GM19324 (cell line): ENCODE measurements at regions not wholly inside any gene's neighbourhood (a gene's known extent, or its start where the extent isn't known, plus 50 kb on each side); places are given as distances from the start of the nearest gene placed in this dataset.

ENCODE experiments used
- ATAC-seq: cut with Tn5 transposase; IDR thresholded peaks from one replicate; pipeline ENCODE4 v1.9.1; 2021; ENCODE audit warnings: mild to moderate bottlenecking, moderate library complexity; ENCODE audit not compliant: unreplicated experiment, low FRiP score

DNA sequence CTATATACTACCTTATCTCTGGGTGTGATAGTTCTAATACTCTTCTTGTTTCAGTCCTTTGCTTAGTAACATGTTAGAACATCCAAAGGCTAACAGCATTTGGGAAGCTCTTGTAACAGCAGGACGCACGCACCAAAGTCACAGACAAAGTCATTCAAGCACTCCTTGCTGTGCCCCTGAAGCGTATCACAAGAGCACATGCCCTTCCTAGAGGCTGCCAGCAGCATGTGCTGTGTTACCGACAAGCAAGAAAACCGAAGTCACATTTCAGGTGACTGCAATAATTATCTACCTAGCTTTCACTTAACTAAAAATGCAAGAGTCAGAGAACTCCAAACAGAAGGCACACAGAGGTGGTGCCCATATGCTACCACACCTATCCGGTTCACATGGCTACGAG is 194.1 kb downstream of the KLF12 start:
- ATAC-seq = no peak

DNA sequence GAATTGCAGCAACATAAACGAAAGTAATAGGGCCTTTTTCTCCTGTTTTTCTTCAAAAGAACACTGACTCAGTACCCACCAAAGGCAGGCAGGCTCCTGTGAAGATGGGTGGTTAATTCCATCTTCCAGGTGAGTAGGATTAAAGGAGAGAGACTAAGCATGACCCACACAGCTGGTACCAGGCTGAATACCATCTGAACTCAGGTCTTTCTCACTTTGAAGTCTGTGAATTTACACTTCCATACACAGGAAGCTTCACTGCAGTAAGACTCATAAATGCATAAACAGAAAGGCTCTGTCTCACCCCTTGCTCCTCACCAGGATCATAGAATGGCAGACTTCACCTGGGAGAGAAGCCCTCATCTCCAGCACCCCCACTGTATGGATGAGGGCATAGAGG is 194.6 kb downstream of the KLF12 start:
- ATAC-seq = no peak

- no peak for ATAC-seq
These were observed 195.2 kb downstream of the KLF12 start for GRCh38 chr13:73939071-73939380.

DNA sequence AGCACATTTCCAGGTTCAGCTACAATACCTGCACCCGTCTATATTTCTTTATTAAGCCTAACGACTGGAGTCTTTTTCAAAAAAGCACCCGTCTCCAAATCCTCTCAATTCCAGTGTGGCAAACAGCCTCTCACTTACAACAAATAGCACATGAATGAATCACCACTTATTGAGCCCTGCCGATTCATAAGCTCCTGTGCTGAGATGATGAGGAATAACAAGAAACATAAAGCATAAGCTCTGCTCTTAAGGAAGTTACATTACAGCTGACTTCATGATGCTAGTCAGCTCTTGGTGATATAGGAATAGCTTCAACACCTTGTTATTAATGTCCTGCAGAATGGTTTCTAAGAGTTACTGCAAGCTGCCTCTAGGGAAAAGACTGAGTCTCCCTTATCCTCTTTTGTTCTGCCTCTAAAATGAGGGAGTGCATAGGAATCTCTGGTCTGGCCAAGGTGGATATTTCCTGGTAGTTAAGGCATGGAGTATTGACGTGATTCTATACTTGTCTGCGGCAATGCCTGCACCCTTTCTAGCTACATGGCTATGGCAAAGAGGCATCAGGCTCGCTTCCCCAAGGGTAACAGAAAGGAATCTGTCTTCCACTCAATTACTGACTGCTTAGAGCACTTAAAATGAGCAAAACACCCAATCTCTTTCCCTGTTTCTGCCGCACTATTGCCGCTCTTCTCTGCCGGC is 195.7 kb downstream of the KLF12 start:
- ATAC-seq = no peak

DNA sequence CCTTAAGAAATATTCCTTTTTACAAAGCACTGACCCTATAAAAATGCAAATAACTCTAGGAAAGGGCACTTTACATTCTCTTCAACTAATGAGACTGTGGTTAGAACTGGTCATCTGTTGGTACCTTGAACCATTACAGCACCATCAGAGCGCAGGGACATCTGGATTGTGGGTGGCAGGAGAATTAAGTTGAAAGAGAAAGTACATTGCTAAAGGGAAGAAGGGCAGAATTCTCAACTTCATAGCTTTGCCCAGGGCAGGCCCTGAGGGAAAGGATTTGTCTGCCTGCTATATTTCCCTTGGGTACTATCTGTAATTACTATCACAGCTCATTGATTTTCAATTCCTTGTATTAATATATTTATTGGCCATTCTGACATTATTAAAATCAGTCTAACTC is 196.8 kb downstream of the KLF12 start:
- no peak for ATAC-seq

GRCh38 chr13:73935991-73936390 is 198.2 kb downstream of the KLF12 start:
- ATAC-seq = no peak

DNA sequence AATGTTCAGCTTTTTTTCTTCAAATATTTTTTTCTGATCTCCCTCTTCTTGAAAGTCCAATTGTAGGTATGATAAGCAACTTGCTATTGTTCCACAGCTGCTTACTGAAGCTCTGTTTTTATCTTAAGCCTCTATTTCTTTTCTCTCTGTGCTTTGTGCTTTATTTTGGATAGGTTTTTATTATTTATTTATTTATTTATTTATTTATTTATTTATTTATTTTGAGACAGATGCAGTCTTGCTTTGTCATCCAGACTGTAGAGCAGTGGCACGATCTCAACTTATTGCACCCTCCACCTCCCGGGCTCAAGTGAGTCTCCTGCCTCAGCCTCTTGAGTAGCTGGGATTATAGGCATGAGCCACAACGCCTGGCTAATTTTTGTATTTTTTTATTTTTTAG is 199.4 kb downstream of the KLF12 start:
- no peak for ATAC-seq

DNA sequence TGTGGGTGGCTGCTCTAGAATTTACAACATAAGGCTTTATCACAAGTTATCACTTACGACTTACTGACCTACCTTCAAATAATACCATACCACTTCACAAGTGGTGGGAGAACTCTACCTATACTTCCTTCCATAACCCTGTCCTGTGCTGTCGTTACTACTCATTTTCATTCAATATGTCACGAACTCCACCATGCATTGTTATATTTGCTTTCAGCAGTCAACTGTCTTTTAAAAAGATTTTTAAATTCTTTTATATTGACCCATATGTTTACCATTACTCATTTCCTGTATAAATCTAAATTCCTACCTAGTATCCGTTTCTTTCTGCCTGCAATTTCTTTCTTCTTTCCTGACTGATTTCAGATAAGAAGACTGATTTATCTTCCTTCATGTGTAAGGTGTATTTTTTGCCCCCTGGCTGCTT is 200.0 kb downstream of the KLF12 start:
- ATAC-seq = peak; percentile 9

DNA sequence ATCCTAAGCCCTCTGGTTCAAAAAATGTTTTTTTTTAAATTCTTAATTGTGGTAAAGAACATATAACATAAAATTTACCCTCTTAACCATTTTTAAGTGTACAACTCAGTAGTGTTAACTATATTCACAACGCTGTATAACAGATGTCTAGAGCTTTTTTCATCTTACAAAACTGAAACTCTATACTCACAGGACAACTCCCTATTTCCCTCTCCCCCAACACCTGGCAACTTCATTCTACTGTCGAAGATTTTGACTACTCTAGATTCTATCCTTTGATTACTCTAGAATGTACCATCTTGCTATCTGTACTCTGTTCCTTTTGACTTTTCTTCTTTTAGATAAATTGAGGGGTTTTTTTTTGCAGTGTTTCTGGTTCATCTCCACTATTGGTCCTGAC is 200.4 kb downstream of the KLF12 start:
- peak; percentile 62 for ATAC-seq

GRCh38 chr13:73932091-73932490 is 202.1 kb downstream of the KLF12 start:
- ATAC-seq = no peak

DNA sequence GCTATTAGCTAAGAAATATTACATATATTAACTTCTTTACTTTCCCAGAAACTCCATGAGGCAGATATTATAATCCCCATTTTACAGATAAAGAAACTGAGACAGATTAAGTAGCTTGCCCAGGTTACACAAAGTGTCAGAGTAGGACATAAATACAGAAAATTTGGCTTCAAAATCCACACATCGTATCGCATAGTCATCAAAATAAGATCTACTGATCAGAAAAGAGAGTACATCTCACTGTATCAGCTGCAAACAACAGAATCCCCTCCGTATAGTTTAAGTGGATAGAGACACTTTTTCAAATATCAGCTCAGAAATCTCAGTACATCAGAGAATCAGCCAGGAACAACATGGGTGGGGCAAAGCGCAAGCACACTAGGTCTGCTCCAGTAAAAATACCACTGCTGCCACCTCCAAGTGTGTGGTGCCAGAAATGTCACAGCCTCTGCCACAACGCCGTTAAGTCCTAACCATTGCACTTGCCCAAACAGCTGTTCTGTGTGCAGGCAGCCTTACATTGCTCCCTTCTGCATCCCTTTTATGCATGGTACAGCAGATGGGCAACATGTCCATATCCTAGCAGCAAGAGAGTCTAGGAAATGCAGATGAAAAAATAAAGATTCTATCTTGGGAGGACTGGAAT is 204.8 kb downstream of the KLF12 start:
- ATAC-seq = no peak

DNA sequence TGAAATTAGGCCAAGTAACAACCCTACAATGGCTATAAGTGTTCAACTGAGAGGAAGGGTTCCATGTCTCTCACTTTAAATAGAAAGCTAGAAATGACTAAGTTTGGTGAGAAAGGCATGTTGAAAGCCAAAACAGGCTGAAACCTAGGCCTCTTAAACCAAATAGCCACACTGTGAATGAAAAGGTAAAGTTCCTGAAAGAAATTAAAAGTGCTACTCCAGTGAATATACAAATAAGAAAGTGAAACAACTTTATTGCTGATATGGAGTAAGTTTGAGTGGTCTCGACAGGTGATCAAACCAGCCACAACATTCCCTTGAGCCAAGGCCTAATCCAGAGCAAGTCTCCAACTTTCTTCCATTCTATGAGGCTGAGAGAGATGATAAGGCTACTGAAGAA is 209.6 kb downstream of the KLF12 start:
- ATAC-seq = peak; percentile 53

GRCh38 chr13:73922493-73923393 is 211.5 kb downstream of the KLF12 start:
- ATAC-seq = no peak

GRCh38 chr13:73918691-73919090 is 215.5 kb downstream of the KLF12 start:
- no peak for ATAC-seq

DNA sequence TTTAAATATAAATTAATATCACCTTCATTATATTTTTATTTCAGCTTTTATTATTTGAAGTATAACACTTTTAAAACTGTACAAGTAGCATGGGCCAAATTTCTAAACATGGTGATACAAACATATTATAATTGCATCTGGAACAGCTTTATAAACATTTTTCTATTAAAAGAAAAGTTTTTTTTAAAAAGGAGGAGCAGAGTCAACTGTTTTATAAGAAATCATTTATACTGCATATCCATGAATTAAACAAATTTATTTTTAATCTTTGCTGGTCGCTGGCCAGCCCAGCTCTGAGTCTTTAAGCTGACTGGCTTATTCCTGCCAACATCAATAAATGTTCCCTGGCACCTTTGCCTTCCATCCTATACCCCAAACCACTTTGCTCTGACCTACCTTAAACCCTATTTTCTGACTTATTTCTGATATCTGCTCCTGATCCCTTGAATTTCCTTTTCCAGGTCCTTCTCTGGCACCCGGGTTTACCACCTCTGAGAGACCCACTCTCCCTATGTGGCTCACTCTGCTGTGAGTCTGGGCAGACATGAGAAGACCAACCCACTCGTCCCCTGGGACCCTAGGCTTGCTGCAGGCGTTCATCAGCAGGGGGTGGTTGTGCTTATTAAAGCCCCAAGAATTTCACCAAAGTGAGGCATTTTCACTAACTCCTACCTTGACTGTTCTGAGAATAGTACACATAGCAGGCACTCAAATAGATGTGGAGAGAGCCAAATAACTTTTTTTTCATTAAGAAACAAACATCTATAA is 220.3 kb downstream of the KLF12 start:
- ATAC-seq = peak; percentile 40

DNA sequence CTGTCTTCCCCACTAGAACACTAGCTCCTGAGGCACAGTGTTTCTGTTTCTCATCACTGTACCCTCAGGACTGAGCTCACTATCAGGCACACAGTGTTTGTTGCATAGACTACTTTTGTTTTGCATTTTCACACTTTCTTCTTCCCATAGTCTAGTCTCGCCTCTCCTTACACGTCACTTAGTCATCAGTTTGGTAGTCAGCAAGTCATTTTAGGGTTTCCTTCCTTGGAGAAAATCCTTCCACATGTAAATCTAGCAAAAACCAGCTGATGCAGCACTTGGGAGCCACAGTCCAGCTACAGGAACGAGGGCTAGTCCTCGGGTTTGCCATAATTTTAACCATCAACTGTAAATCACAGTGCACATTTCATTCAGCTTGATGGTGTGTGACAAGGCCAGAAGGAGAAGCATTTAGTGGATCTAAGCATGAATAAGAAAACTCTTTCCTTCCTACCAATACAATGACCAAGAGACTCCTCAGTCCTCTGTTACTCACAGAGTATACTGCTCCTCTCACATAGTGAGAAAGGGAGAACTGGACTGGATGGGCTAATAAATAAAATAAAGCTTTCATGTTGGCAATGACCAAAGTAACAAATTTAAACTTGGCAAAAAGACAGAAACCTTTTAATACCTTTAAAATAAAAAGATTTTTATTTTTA is 221.0 kb downstream of the KLF12 start:
- no peak for ATAC-seq

DNA sequence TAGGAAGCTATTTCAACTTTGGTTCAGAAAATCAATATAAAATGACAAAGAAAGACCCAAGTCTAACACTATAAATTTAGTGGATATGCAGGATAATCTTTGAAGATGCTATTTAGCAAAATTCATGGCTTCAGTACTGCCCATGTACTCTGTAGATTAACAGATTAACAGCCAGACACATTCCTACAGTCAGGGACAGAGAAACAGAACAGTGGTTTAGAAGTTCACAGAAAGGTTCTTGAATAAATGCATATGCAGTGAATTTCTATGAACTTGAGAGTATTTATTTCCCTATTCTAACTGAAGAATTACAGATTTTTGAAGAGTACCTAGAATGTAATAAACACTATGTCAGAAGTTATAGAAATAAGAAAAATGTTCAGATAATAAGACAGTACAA is 222.8 kb downstream of the KLF12 start:
- ATAC-seq = no peak

- ATAC-seq = no peak
These were observed 223.5 kb downstream of the KLF12 start for GRCh38 chr13:73910733-73911132.

- no peak for ATAC-seq
These were observed 225.4 kb downstream of the KLF12 start for GRCh38 chr13:73908809-73909208.

GRCh38 chr13:73904625-73905024 is 229.6 kb downstream of the KLF12 start:
- no peak for ATAC-seq
